ENCODE measurements at regions not wholly inside any gene's neighbourhood (a gene's known extent, or its start where the extent isn't known, plus 50 kb on each side); places are given as distances from the start of the nearest gene placed in this dataset.

- H3K36me3 ChIP-seq (ENCODE audit: insufficient read depth): no peaks in the 10 kb centered on the region
- no peaks in the 10 kb centered on the region for H3K4me1 ChIP-seq (ENCODE audit: low read depth, poor library complexity, severe bottlenecking)
- no peak overlapping the region for H3K4me2 ChIP-seq
- TF ChIP-seq, protein P1, sequence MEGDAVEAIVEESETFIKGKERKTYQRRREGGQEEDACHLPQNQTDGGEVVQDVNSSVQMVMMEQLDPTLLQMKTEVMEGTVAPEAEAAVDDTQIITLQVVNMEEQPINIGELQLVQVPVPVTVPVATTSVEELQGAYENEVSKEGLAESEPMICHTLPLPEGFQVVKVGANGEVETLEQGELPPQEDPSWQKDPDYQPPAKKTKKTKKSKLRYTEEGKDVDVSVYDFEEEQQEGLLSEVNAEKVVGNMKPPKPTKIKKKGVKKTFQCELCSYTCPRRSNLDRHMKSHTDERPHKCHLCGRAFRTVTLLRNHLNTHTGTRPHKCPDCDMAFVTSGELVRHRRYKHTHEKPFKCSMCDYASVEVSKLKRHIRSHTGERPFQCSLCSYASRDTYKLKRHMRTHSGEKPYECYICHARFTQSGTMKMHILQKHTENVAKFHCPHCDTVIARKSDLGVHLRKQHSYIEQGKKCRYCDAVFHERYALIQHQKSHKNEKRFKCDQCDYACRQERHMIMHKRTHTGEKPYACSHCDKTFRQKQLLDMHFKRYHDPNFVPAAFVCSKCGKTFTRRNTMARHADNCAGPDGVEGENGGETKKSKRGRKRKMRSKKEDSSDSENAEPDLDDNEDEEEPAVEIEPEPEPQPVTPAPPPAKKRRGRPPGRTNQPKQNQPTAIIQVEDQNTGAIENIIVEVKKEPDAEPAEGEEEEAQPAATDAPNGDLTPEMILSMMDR (conservative IDR thresholded peaks at IDR 0.05; ENCODE audit: low read depth, low read length): no peak
- no peaks in the 10 kb centered on the region for H3K79me2 ChIP-seq (ENCODE audit: insufficient read depth, low read depth)
- H3K9ac ChIP-seq: no peak overlapping the region
- H3K4me3 ChIP-seq (IDR thresholded peaks at IDR 0.05; ENCODE audit: insufficient read depth, low read depth, low read length): no peak overlapping the region
- no peaks in the 10 kb centered on the region for H3K27me3 ChIP-seq (ENCODE audit: insufficient read depth, low read depth)
- no peak overlapping the region for H2AFZ ChIP-seq (ENCODE audit: low read depth)
- no peaks in the 10 kb centered on the region for H4K20me1 ChIP-seq (ENCODE audit: insufficient read depth)
- no peak overlapping the region for H3K27ac ChIP-seq
Observed at GRCh38 chr1:60716472-60716871, 365.9 kb upstream of the NFIA start.

GRCh38 chr1:60715970-60716369 lies 366.4 kb upstream of the NFIA start:
- Histone ChIP-seq H3K27ac (no peak overlapping the region), H3K27me3 (ENCODE audit: insufficient read depth, low read depth) (no peaks in the 10 kb centered on the region), H2AFZ (ENCODE audit: low read depth) (no peak overlapping the region), H3K9ac (no peak overlapping the region), H3K4me2 (no peak overlapping the region), H3K79me2 (ENCODE audit: insufficient read depth, low read depth) (no peaks in the 10 kb centered on the region), H3K4me3 (IDR thresholded peaks at IDR 0.05; ENCODE audit: insufficient read depth, low read depth, low read length) (no peak overlapping the region), H3K4me1 (ENCODE audit: low read depth, poor library complexity, severe bottlenecking) (no peaks in the 10 kb centered on the region), H3K36me3 (ENCODE audit: insufficient read depth) (no peaks in the 10 kb centered on the region), H4K20me1 (ENCODE audit: insufficient read depth) (no peaks in the 10 kb centered on the region)
- TF ChIP-seq, protein P1 (conservative IDR thresholded peaks at IDR 0.05; ENCODE audit: low read depth, low read length): no peak

- Histone ChIP-seq H4K20me1 (ENCODE audit: insufficient read depth) (no peaks in the 10 kb centered on the region), H3K4me2 (no peak overlapping the region), H3K36me3 (ENCODE audit: insufficient read depth) (no peaks in the 10 kb centered on the region), H3K79me2 (ENCODE audit: insufficient read depth, low read depth) (no peaks in the 10 kb centered on the region), H3K4me3 (IDR thresholded peaks at IDR 0.05; ENCODE audit: insufficient read depth, low read depth, low read length) (no peak overlapping the region), H3K4me1 (ENCODE audit: low read depth, poor library complexity, severe bottlenecking) (no peaks in the 10 kb centered on the region), H2AFZ (ENCODE audit: low read depth) (no peak overlapping the region), H3K27ac (no peak overlapping the region), H3K27me3 (ENCODE audit: insufficient read depth, low read depth) (no peaks in the 10 kb centered on the region), H3K9ac (no peak overlapping the region)
- TF ChIP-seq, protein P1 (conservative IDR thresholded peaks at IDR 0.05; ENCODE audit: low read depth, low read length): no peak
Observed at GRCh38 chr1:60709426-60709825, 372.9 kb upstream of the NFIA start.

GRCh38 chr1:60705026-60705425 lies 377.3 kb upstream of the NFIA start:
- Histone ChIP-seq H3K27me3 (ENCODE audit: insufficient read depth, low read depth) (no peaks in the 10 kb centered on the region), H3K4me3 (IDR thresholded peaks at IDR 0.05; ENCODE audit: insufficient read depth, low read depth, low read length) (no peak overlapping the region), H2AFZ (ENCODE audit: low read depth) (no peak overlapping the region), H3K9ac (no peak overlapping the region), H3K36me3 (ENCODE audit: insufficient read depth) (no peaks in the 10 kb centered on the region), H3K27ac (no peak overlapping the region), H3K79me2 (ENCODE audit: insufficient read depth, low read depth) (no peaks in the 10 kb centered on the region), H4K20me1 (ENCODE audit: insufficient read depth) (no peaks in the 10 kb centered on the region), H3K4me1 (ENCODE audit: low read depth, poor library complexity, severe bottlenecking) (no peaks in the 10 kb centered on the region), H3K4me2 (no peak overlapping the region)
- TF ChIP-seq, protein P1 (conservative IDR thresholded peaks at IDR 0.05; ENCODE audit: low read depth, low read length): no peak
